ENCODE measurements at regions not wholly inside any gene's neighbourhood (a gene's known extent, or its start where the extent isn't known, plus 50 kb on each side); places are given as distances from the start of the nearest gene placed in this dataset.

- no peak for TF ChIP-seq PKNOX1 (IDR thresholded peaks at IDR 0.05)
- TF ChIP-seq HDGF (IDR thresholded peaks at IDR 0.05; ENCODE audit: borderline replicate concordance) = no peak
- TF ChIP-seq SUZ12 (IDR thresholded peaks at IDR 0.05) = no peak
- TF ChIP-seq FOXK2 (IDR thresholded peaks at IDR 0.05) = no peak
- no peak for TF ChIP-seq NFRKB (IDR thresholded peaks at IDR 0.05)
- no peak for TF ChIP-seq TARDBP (IDR thresholded peaks at IDR 0.05)
- TF ChIP-seq LEF1 (IDR thresholded peaks at IDR 0.05; ENCODE audit: borderline replicate concordance) = no peak
- TF ChIP-seq ARNT (IDR thresholded peaks at IDR 0.05) = no peak
- TF ChIP-seq SP1 (IDR thresholded peaks at IDR 0.05) = no peak
- no peak for TF ChIP-seq FOXM1 (IDR thresholded peaks at IDR 0.05; ENCODE audit: borderline replicate concordance)
- no peak for TF ChIP-seq ZNF384 (IDR thresholded peaks at IDR 0.05)
- no peak for TF ChIP-seq BHLHE40 (IDR thresholded peaks at IDR 0.05; ENCODE audit: borderline replicate concordance)
- TF ChIP-seq FOXA1 (IDR thresholded peaks at IDR 0.05) = no peak
- no peak for TF ChIP-seq ELF4 (IDR thresholded peaks at IDR 0.05)
Observed at GRCh38 chr18:77376733-77377094, 127.1 kb downstream of the GALR1 start.
